Osteocyte (in vitro differentiated cells): ENCODE measurements at regions not wholly inside any gene's neighbourhood (a gene's known extent, or its start where the extent isn't known, plus 50 kb on each side); places are given as distances from the start of the nearest gene placed in this dataset.

Experiments used
- DNase-seq: peaks from one replicate; pipeline ENCODE4 v3.0.0; 2021; ENCODE audit warnings: mixed read lengths; ENCODE audit not compliant: unreplicated experiment; ENCODE audit errors: extremely low spot score
- H3K27ac Mint-ChIP-seq: one replicate; pipeline ENCODE4 v1.8.0; 2021; ENCODE audit warnings: mild to moderate bottlenecking, mixed read lengths; ENCODE audit not compliant: unreplicated experiment
- H3K27me3 Mint-ChIP-seq: one replicate; pipeline ENCODE4 v1.8.0; 2021; ENCODE audit warnings: mixed read lengths; ENCODE audit not compliant: unreplicated experiment
- H3K36me3 Mint-ChIP-seq: one replicate; pipeline ENCODE4 v1.8.0; 2021; ENCODE audit warnings: mixed read lengths; ENCODE audit not compliant: unreplicated experiment
- H3K4me1 Mint-ChIP-seq: one replicate; pipeline ENCODE4 v1.8.0; 2021; ENCODE audit warnings: mixed read lengths; ENCODE audit not compliant: unreplicated experiment
- H3K4me3 Mint-ChIP-seq: one replicate; pipeline ENCODE4 v1.8.0; 2021; ENCODE audit warnings: mild to moderate bottlenecking, moderate library complexity, mixed read lengths; ENCODE audit not compliant: unreplicated experiment
- H3K9me3 Mint-ChIP-seq: one replicate; pipeline ENCODE4 v1.8.0; 2021; ENCODE audit warnings: mixed read lengths; ENCODE audit not compliant: unreplicated experiment
- CTCF ChIP-seq: fragments of 200-600 bp; sonication (generic); IDR thresholded peaks from 2 replicates; pipeline ENCODE4 v1.5.0; 2021; ENCODE audit warnings: antibody characterized with exemption, mild to moderate bottlenecking, moderate library complexity

- H3K4me1 Mint-ChIP-seq = peaks cover 57% of the 10 kb centered on the region
- H3K36me3 Mint-ChIP-seq = no peaks in the 10 kb centered on the region
- H3K27ac Mint-ChIP-seq = peak overlapping the region; percentile 67
Observed at GRCh38 chr2:172285010-172285621, 142.3 kb upstream of the ITGA6 start.

GRCh38 chr2:172285760-172286159 lies 141.6 kb upstream of the ITGA6 start:
- no peak overlapping the region for H3K4me3 Mint-ChIP-seq
- TF ChIP-seq CTCF = no peak
- no peaks in the 10 kb centered on the region for H3K36me3 Mint-ChIP-seq
- no peak for DNase-seq
- peak overlapping the region; percentile 67 for H3K27ac Mint-ChIP-seq
- peaks cover 53% of the 10 kb centered on the region for H3K4me1 Mint-ChIP-seq
- no peaks in the 10 kb centered on the region for H3K9me3 Mint-ChIP-seq
- no peaks in the 10 kb centered on the region for H3K27me3 Mint-ChIP-seq

More at GRCh38 chr2:172285010-172285621, 142.3 kb upstream of the ITGA6 start:
- no peak for TF ChIP-seq CTCF
- H3K9me3 Mint-ChIP-seq = no peaks in the 10 kb centered on the region
- no peak for DNase-seq
- no peak overlapping the region for H3K4me3 Mint-ChIP-seq
- H3K27me3 Mint-ChIP-seq = no peaks in the 10 kb centered on the region

GRCh38 chr2:172287190-172287589 lies 140.2 kb upstream of the ITGA6 start:
- no peaks in the 10 kb centered on the region for H3K9me3 Mint-ChIP-seq
- no peak for TF ChIP-seq CTCF
- no peaks in the 10 kb centered on the region for H3K27me3 Mint-ChIP-seq
- H3K4me3 Mint-ChIP-seq = no peak overlapping the region
- no peak for DNase-seq
- no peaks in the 10 kb centered on the region for H3K36me3 Mint-ChIP-seq
- H3K27ac Mint-ChIP-seq = no peak overlapping the region
- peaks cover 40% of the 10 kb centered on the region for H3K4me1 Mint-ChIP-seq

- no peak overlapping the region for H3K27ac Mint-ChIP-seq
- no peak for TF ChIP-seq CTCF
- no peak for DNase-seq
- H3K4me1 Mint-ChIP-seq = peaks cover 39% of the 10 kb centered on the region
- no peak overlapping the region for H3K4me3 Mint-ChIP-seq
- no peaks in the 10 kb centered on the region for H3K36me3 Mint-ChIP-seq
- no peaks in the 10 kb centered on the region for H3K27me3 Mint-ChIP-seq
- H3K9me3 Mint-ChIP-seq = no peaks in the 10 kb centered on the region
Observed at GRCh38 chr2:172287605-172288315, 139.6 kb upstream of the ITGA6 start.

GRCh38 chr2:172288603-172289002 lies 138.8 kb upstream of the ITGA6 start:
- Mint-ChIP-seq H3K36me3 (no peaks in the 10 kb centered on the region), H3K27me3 (no peaks in the 10 kb centered on the region), H3K4me1 (peaks cover 30% of the 10 kb centered on the region), H3K4me3 (no peak overlapping the region), H3K27ac (no peak overlapping the region), H3K9me3 (no peaks in the 10 kb centered on the region)
- no peak for DNase-seq
- TF ChIP-seq CTCF = no peak
